ENCODE measurements at regions not wholly inside any gene's neighbourhood (a gene's known extent, or its start where the extent isn't known, plus 50 kb on each side); places are given as distances from the start of the nearest gene placed in this dataset.

- TF ChIP-seq POLR2A (IDR thresholded peaks at IDR 0.05), result no peak
- TF ChIP-seq, protein P1, sequence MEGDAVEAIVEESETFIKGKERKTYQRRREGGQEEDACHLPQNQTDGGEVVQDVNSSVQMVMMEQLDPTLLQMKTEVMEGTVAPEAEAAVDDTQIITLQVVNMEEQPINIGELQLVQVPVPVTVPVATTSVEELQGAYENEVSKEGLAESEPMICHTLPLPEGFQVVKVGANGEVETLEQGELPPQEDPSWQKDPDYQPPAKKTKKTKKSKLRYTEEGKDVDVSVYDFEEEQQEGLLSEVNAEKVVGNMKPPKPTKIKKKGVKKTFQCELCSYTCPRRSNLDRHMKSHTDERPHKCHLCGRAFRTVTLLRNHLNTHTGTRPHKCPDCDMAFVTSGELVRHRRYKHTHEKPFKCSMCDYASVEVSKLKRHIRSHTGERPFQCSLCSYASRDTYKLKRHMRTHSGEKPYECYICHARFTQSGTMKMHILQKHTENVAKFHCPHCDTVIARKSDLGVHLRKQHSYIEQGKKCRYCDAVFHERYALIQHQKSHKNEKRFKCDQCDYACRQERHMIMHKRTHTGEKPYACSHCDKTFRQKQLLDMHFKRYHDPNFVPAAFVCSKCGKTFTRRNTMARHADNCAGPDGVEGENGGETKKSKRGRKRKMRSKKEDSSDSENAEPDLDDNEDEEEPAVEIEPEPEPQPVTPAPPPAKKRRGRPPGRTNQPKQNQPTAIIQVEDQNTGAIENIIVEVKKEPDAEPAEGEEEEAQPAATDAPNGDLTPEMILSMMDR (IDR thresholded peaks at IDR 0.05), result no peak
These were observed 111.4 kb downstream of the CDH26 start for GRCh38 chr20:60069656-60070055.

Data from uterus (tissue), 2 donors.